HG03342 (cell line): ENCODE measurements at regions not wholly inside any gene's neighbourhood (a gene's known extent, or its start where the extent isn't known, plus 50 kb on each side); places are given as distances from the start of the nearest gene placed in this dataset.
"Not testable (repeated sequence)": the region's sequence is repeated elsewhere in the genome, so short reads cannot be mapped to it uniquely, and the experiment has no call there.

ENCODE experiments used
- ATAC-seq: cut with Tn5 transposase; IDR thresholded peaks from one replicate; pipeline ENCODE4 v1.9.1; 2021; ENCODE audit warnings: mild to moderate bottlenecking, moderate library complexity; ENCODE audit not compliant: unreplicated experiment

DNA sequence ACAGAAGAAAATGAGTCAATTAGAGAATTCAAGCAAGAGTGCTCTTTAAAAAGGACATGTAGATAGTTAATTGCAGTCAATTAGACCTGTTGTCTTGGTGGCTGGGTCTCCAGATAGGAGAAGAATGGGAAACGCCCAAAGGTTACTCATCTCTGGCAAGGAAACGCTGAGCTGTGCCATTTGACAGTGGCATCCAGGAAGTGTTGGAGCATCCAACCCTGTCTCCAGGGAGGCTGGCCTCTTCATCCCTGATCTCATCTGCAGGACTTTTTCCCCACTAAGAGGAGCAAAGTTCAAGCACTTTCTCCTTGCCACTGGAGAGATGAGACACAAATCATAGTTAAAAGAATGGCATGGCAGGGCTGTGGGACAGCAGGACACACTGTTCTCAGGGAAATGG, 111.7 kb upstream of the MSX2 start:
- ATAC-seq = no peak

DNA sequence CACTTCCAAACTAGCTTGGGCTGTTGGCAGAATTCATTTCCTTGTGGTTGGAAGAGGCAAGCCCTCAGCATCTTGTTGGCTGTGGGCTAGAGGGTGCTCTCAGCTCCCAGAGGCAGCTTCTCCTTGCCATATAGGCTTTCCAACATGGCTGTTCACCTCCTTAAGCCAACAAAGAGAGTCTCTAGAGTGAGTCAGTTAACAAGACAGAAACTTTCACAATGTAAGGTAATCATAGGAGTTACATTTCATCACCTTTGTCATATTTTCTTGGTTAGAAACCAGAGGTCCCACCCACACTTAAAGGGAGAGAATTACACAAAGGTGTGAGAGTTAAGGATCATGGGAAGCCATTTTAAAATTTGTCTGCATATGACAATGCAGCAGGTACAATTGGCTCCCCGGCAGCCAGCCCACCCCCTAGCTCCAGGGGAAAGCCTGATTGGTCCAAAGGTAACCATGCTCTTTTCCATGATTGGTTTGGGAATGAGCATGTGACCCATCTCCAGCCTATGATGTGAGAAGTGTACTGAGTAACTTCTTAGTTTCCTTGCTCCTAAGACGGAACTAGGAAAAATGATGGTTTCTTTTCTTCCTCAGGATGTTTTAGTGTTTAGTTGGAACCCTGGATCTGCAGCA, 109.8 kb upstream of the MSX2 start:
- no peak for ATAC-seq

DNA sequence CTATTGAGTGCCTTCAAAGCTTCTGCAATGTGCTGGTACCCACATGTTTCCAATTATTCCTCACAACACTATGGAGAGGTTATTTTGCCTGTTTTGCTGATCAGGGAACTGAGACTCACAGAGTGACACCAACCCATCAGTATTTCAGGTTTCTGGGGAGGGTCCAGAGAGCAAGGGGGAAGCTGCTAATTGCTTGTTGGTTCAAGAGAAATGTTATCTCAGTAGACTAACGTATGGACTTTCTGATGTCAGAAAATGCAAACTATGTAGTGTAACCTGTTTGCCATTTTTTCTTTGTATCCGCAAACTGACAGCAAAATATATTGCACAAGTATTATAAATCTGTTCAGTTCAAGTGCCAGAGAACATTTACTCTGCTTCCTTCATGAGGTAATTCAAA, 108.3 kb upstream of the MSX2 start:
- no peak for ATAC-seq

DNA sequence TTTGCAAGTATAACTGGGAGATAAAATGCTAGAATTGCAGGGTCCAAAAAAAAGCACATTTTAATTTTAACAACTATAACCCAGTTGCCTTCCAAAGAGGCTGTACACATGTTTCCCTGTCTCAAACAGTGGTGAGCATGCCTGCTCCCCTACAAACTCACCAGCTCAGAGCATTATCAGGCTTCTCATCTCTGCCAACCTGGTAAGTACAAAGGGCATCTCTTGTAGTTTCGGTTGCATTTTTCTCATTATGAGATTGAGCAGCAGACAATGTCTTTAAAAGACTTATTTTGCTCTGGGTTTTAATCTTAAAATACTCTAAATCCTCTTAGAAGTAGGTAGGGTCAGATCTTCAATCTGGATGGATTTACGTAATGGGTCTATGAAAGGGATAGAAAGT, 107.1 kb upstream of the MSX2 start:
- no peak for ATAC-seq

DNA sequence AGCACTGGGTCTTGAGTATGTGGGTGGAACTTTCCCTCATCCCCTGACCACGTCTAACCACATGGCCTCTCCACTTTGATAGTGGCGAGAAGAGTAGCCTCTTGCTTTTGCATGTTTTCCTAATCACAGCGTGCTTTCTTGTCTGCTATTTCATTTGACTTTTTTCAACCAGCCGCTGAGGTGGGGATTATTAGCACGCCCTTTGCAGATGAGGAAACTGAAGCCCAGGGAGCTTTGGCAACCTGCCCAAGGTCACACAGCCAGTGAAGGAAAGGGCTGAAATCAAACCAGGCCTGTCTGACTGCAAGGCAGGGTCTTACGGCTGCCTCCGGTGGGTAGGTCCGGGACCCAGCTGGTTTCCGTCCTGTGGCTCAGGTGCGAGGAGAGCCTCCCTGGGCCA, 106.5 kb upstream of the MSX2 start:
- no peak for ATAC-seq

DNA sequence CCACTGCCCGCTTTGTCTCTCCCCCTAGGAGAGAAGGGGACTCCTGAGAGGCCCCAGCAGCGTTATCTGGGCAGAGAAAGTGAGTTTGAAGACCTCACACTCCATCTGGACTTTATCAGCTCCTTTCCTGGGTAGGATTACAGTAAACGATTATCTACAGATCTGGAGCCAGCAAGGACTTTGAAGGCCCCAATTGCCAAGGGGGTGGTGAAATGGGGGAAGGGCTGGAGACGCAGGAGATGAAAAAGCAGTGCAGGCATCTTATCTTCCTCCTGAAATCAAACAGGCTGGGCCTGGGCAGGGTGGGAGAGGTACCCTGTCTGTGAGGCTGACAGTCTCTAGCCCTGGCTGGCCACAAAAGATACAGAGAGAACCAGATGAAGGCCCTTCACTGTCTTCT, 105.8 kb upstream of the MSX2 start:
- no peak for ATAC-seq

DNA sequence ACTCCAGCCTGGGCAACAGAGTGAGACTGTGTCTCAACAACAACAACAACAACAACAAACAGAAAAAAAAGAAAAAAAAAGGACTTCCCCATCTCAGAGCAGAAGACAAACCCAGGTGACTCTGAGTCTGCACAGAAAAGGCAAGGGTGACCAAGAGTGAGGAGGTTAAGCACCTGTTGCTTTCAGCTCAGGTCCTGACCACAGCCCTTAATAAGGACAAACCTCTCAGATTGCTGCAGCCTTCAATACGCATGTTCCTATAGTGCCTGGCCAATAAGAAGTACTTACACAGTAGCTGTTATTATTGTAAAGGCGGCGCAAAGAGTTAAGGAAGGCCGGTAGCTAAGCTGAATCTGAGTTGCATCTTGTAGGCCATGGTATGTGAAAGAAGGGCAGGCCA, 102.3 kb upstream of the MSX2 start:
- no peak for ATAC-seq

DNA sequence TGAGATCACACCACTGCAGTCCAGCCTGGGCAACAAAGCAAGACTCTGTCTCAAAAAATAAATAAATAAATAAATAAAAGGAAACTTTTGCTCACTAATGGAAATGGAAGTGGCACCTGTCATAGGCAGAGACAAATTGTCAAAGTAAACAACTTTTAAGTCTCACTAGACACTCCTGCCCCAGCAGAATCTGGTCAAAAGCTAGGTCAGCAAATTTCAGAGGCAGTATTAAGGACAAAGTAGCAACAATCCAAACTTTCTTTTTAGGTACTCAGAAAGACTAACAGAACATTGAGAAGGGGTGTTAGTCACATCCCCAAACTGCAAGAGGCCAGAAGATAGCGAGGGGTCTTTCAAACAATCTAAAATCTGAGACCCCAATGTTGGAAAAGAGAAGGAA, 101.4 kb upstream of the MSX2 start:
- ATAC-seq = no peak

DNA sequence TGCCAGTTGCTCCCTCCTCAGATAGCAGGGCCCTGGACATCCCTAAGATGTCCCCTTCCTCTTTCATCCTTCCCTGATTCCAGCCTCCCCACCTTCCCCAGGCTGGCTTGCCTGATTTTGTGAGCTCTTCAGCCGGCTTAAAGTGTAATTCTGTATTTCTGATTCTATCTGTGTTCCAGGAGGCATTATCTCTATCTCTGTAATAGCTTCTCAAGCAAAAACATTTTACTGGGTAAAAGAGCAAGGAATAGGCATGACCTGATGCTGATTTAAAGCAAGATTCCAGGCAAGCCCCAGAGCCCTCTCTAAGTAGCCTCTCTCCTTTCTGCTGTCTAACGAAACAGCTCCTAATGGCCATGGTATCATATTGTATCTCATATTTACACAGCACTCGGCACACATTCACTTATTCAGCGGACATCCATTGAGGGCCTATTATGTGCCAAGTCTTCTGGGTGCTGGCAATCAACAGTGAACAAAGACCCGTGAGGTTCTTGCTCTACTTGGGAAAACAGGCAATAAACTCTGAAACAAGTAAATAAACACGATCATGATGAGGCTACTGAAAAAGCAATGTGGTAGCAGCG, 100.9 kb upstream of the MSX2 start:
- ATAC-seq = no peak

DNA sequence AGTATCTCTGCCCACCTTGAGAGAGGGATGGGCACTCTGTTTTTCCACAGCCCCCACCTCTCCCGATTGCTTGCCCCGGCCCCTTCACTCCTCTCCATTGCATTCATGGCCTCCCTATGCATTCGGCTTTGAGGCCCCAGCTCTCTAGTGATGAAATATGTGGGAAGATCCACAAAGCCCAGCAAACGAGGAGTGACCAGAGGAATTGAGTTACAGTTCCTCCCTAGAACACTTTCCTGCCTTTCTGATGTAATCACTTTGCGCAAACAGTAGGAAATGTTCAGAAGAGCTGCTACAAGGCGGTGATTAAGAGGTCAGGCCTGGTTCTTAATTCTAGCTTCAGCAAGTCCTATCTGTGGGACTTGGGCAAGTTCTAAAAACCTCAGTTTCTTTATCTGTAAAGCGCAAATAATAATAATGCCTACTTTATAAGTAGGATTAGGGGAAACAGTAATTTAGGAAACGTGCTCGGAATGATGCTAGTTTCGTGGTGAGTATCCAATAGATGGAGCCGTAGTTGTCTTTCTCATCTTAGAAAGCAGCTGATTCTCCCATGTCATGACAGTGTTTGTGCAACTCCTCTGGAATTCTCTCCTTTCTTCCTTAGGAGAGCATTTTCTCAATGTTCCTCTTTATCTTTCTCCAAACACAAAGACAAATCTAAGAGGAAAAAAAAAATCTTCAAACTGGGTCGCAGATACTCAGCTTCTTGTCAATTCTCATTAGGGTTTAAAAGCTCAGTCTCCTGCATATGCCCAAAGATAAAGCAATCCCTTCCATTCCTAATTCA, 99.5 kb upstream of the MSX2 start:
- ATAC-seq = no peak

DNA sequence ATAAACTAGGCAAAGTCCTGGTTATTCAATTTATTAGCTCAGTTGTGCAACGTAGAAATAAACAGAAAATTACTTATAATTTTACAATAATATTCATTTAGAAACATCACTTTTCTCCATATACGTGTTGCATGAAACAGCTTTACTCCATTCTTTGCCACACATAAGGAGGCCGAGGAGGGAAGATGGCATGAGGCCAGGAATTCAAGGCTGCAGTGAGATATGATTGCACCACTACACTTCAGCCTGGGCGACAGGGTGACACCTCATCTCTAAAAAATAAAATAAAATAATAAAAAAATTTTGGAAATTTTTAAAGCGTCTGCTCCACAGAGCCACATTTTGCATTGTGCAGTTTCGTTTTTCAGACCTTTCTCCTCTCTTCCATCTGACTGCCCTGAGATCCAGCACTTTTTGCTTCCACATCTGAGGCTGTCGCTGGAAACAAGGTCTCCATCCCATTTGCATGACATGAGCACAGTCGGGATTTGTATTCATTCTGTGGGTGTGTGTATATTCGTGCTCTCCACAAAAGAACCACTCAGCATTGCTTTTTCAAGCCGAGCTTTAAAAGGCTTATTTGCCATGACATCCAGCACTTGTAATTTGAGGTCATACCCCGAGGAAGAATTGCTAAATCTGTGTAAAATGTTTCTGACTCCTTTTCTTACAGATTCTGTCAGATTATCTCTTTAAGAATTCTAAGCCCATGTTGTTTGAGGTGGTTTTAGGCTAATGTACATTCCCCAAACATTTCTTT, 98.6 kb upstream of the MSX2 start:
- no peak for ATAC-seq

DNA sequence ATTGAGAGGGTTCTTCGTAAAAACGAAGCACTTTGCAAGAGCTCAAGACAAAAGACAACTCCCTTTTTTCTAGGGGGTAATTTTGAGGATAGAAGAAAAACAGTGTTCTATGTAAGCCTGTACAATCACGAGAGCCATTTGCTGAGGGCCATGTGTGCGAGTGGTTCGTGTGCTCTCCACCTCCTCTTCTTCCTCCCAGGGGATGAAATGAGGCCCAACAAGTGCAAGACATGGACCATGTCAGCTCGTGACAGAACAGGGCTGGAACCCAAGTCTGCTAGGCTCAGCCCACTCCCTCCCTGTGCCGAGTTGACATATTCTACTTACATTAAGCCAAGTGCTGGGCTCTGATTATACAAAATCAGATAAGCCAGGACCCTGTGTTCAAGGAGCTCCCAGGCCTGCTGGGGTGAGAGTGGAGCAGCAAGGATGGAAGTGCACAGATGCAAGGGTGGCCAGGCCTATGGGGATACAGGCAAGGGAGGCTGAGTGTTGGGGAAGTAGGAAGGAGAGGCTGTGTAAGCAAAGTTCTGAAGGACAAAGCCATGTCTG, 97.9 kb upstream of the MSX2 start:
- no peak for ATAC-seq

DNA sequence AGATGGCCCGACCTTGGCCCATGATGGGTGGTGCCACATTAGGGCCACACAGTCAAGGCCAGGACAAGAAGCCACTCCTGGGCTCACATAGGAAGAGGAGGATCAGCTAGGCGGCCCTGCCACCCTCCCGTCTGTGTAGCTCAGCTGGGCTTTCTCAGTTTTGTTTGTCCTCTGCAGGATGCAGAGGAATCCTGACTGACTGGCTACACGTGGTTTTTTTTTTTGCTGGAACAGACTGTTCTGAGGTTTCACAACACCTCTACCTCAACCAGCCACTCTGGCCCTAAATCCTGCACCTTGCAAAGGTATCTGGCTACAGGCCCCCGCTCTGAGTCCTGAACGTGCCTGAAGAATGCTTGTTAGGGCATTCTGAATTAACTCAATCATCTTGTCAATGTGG, 88.3 kb upstream of the MSX2 start:
- no peak for ATAC-seq

DNA sequence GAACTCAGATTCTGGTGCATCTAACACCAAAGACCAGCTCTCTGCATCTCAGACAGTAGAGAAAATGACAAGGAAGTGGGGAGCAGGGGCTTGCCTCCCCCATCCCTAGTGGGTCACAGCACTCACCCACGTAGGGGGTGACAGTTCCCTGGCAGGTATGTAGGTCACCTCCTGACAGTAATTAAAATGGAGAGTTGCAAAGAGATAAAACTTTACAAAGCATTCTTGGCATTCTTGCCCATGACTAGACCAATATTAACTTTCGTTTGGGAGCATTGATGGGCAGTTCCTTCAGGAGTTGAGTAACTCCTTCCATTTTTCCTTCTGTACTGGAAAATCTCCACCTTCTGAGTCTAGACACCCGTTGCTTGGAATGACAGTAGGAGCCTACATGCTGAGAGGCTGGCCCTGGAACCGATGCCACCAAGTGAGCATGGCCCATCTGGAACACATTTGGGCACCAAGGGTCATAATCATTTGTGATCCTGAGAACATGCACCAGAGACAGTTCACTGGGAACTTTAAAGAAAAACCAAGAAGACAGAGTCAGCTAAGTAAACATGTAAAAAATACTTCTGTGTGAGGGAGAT, 81.5 kb upstream of the MSX2 start:
- no peak for ATAC-seq

DNA sequence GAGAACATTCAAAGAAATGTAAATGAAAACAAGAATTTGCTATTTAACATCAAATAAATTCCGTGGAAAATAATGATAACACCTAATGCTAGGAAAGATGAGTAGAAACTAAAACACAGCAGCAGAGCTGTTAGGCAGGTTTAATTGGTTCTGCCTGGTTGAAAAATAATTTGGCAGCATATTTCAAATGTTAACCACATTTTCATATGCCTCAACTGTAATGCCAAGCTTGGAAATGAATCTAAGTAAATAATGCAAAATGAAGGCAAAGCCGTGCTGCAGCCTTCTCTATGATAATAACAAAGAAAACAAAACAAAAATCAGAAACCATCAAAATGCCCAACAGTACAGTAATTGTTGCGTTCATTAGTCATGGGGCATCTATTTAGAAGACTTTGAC, 79.9 kb upstream of the MSX2 start:
- no peak for ATAC-seq

DNA sequence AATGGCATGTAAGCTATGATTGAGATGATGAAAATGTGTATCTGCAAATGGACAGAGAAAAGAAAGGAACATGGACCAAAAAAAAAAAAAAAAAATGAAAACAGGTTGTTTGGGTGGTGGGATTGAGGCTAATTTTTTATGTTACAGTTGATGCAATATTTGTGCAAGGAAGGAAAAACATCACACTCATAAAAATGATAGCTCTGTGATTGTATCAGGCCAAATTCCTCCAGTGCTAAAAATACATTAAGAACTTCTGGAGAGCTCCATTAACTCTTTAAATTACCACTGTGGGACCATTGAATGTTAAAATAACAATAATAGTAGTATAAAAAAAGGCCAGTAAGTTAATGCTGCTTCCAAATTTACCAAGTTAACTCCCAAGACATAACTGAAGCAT, 79.5 kb upstream of the MSX2 start:
- ATAC-seq = no peak

DNA sequence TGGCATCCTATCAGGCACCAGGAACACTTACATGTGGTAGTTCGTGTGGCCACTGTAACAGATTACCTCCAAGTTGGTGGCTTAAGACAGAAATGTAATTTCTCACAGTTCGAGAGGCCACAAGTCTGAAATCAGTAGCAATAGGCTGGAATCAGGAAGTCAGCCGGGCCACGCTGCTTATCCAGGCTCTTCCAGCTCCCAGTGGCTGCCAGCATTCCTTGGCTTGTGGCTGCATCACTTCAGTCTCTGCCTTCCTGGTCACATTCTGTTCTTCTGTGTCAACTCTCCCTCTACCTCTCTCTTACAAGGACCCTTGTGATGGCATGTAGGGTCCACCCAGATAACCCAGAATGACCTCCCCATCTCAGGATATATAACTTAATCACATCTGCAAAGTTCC, 78.7 kb upstream of the MSX2 start:
- ATAC-seq = no peak

DNA sequence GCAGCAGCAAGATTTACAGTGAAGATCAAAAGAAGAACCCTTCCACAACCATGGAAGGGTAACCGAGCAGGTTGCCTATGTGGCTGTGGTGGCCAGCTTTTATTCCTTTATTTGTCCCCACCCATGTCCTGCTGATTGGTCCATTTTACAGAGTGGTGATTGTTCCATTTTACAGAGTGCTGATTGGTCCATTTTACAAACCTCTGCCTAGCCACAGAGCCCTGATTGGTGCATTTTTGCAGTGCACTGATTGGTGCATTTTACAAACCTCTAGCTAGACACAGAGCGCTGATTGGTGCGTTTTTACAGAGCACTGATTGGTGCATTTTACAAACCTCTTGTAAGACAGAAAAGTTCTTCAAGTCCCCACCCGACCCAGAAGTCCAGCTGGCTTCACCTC, 75.8 kb upstream of the MSX2 start:
- not testable (repeated sequence) for ATAC-seq

DNA sequence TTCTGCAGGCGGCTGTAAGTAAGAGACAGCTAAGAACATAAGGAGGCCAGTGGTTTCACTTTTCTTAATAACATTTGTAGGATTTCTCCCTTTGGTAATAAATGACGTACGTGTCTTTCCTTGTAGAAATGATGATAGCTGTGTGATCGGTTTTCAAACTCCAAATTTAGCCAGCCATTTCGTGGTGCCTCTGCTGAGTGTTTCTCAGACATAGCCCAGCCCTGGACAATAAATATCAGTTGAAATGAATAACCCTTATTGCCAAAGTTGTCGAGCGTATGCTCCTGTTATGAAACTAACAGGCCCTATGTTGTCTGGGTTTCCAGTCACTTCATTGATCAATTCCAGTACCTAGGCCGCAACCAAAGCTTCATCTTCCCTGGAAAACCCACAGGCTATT, 75.0 kb upstream of the MSX2 start:
- ATAC-seq = no peak

DNA sequence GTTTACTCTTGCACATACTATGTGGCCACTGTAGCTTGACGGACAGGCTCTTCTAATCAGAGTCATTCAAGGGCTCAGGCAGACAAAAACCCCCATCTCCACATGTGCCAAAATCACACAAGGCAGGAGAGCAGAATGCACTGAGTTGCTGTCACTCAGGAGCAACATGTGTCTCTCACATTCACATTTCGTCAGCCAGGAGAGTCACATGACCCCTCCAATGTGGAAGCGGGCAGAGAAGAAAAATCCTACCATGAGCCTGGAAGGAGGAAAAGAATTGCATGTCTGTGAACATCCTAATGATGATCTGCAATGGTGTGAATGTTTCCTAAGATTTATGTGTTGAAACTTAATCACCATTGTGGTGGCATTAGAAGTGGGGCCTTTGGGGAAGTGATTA, 69.9 kb upstream of the MSX2 start:
- ATAC-seq = no peak

DNA sequence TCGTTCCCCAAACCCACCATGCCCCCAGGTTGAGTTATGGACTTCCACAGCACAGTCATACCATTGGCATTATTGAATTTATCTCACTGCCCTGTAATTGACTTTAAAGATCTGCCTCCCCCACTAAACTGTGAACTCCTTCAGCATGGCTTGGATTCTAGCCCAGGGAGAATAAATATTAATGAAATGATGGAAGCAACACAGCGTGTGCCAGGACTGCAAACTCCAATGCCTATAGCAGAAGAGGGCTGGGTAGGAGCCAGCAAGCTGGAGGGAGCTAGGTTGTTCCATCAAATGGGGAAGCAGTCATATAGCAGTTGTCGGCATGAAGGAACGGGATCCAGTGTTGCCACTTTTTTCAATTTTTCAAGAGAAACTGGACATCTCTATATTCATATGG, 69.0 kb upstream of the MSX2 start:
- ATAC-seq = no peak
